Tibial artery (tissue), 4 donors: ENCODE measurements at regions not wholly inside any gene's neighbourhood (a gene's known extent, or its start where the extent isn't known, plus 50 kb on each side); places are given as distances from the start of the nearest gene placed in this dataset.
"Not testable (repeated sequence)": the region's sequence is repeated elsewhere in the genome, so short reads cannot be mapped to it uniquely, and the experiment has no call there.

Experiments used
- DNase-seq, 2 donors: peaks; one replicate each; pipeline ENCODE4 v3.0.0-alpha.2; 2019
- H3K27ac ChIP-seq, 2 donors: fragments of 200-600 bp; sonication (generic) in 1 of 2; 1 replicate in 1 of 2; 2 replicates in 1 of 2; pipeline ENCODE4 v1.5.1; 2018 to 2019; ENCODE audit warnings: mild to moderate bottlenecking in 1 of 2
- H3K27me3 ChIP-seq, 2 donors: fragments of 200-600 bp; sonication (generic) in 1 of 2; one replicate each; pipeline versions ENCODE4 v1.5.1 to v1.6.0; 2016 to 2019
- H3K36me3 ChIP-seq, 3 donors: fragments of 200-600 bp; sonication (generic) in 2 of 3; one replicate each; pipeline ENCODE4 v1.5.1; 2016 to 2019; ENCODE audit warnings: mild to moderate bottlenecking in 2 of 3
- H3K4me1 ChIP-seq, 4 donors: fragments of 200-600 bp; sonication (generic) in 2 of 4; 1 replicate in 3 of 4; 2 replicates in 1 of 4; pipeline ENCODE4 v1.5.1; 2016 to 2019
- H3K4me3 ChIP-seq, 2 donors: fragments of 200-600 bp; sonication (generic) in 1 of 2; 1 replicate in 1 of 2; 2 replicates in 1 of 2; pipeline ENCODE4 v1.5.1; 2018 to 2019; ENCODE audit warnings: mild to moderate bottlenecking in 2 of 2
- H3K9me3 ChIP-seq, 3 donors: fragments of 200-600 bp; sonication (generic) in 1 of 3; one replicate each; pipeline ENCODE4 v1.5.1; 2016 to 2019
- intact Hi-C: fragments of 100-400 bp; cut with DNase I; formaldehyde crosslinking; loops from one replicate; pipeline ENCODE4 v1.15.0; 2023; ENCODE audit warnings: low total_unique reads

- intact Hi-C loops, H3K9me3 ChIP-seq, H3K36me3 ChIP-seq, H3K27ac ChIP-seq, H3K4me1 ChIP-seq, DNase-seq, H3K4me3 ChIP-seq, H3K27me3 ChIP-seq: not testable (repeated sequence)
Observed at GRCh38 chr2:109976319-109976718, 77.8 kb downstream of the LIMS3 start.

DNA sequence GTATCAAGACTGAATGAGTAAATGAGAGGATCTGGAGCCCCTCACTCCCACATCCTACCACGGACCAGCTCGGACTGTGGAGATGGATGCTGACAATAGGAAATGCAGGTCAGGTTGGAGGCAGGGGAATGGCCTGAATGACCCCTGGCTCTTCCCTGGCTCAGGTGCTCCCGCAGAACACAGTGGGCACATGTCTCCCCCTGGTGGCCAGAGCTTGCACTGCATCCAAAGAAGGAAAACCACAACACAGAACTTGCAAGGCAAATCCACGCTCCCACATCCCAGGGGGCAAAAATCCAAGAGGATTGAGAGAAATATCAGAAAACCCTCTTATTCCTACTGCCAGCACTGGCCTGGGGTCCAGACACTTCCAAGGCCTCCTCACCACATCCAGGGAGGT is 82.3 kb downstream of the LIMS3 start:
- H3K4me3 ChIP-seq, H3K27me3 ChIP-seq, H3K4me1 ChIP-seq, H3K27ac ChIP-seq, H3K9me3 ChIP-seq, intact Hi-C loops, DNase-seq, H3K36me3 ChIP-seq: not testable (repeated sequence)

GRCh38 chr2:109986389-109987088 is 88.1 kb downstream of the LIMS3 start:
- H3K4me1 ChIP-seq, DNase-seq, H3K27ac ChIP-seq, H3K4me3 ChIP-seq, H3K27me3 ChIP-seq, H3K36me3 ChIP-seq, intact Hi-C loops, H3K9me3 ChIP-seq: not testable (repeated sequence)

GRCh38 chr2:109987089-109987420 is 88.6 kb downstream of the LIMS3 start:
- H3K27me3 ChIP-seq, H3K4me3 ChIP-seq, H3K27ac ChIP-seq, H3K9me3 ChIP-seq, H3K36me3 ChIP-seq, DNase-seq, H3K4me1 ChIP-seq, intact Hi-C loops: not testable (repeated sequence)

GRCh38 chr2:109987458-109988345 is 89.2 kb downstream of the LIMS3 start:
- H3K36me3 ChIP-seq, H3K27ac ChIP-seq, intact Hi-C loops, H3K27me3 ChIP-seq, H3K9me3 ChIP-seq, DNase-seq, H3K4me1 ChIP-seq, H3K4me3 ChIP-seq: not testable (repeated sequence)

GRCh38 chr2:109999395-109999794 is 100.9 kb downstream of the LIMS3 start:
- H3K27ac ChIP-seq, H3K27me3 ChIP-seq, H3K9me3 ChIP-seq, H3K4me3 ChIP-seq, H3K4me1 ChIP-seq, DNase-seq, intact Hi-C loops, H3K36me3 ChIP-seq: not testable (repeated sequence)

GRCh38 chr2:110002502-110002901 is 104.0 kb downstream of the LIMS3 start:
- H3K27me3 ChIP-seq, H3K36me3 ChIP-seq, H3K9me3 ChIP-seq, H3K27ac ChIP-seq, H3K4me1 ChIP-seq, H3K4me3 ChIP-seq, DNase-seq, intact Hi-C loops: not testable (repeated sequence)

- H3K4me1 ChIP-seq, H3K36me3 ChIP-seq, H3K9me3 ChIP-seq, H3K27me3 ChIP-seq, H3K27ac ChIP-seq, H3K4me3 ChIP-seq, intact Hi-C loops, DNase-seq: not testable (repeated sequence)
Observed at GRCh38 chr2:110013388-110013787, 102.2 kb downstream of the MALL start.

DNA sequence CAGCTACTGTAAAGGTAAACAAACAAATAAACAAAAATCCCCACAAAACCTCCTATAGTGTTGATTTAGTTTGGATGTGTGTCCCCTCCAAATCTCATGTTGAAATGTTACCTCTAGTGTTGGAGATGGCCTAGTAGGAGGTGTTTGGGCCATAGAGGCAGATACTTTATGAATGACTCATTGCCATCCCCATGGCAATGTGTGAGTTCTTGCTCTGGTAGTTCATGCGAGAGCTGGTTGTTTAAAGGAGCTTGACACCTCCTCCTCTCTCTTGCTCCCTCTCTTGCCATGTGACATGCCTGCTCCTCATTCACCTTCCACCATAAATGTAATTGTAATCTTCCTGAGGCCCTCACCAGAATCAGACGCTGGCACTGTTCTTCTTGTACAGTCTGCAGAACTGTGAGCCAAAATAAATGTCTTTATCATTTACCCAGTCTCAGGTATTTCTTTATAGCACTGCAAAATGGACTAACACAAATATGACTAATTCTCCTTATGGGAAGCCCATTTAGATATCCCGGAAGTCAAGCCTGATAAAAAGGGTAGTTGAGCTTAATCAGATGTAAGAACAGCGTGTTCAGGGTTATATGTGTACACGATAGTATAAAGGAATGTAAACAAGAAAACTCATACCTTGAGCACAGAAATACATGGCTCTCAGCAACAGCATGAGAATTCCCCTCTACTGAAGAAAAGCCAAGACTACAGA is 99.1 kb downstream of the MALL start:
- H3K4me1 ChIP-seq, H3K36me3 ChIP-seq, DNase-seq, intact Hi-C loops, H3K27me3 ChIP-seq, H3K9me3 ChIP-seq, H3K4me3 ChIP-seq, H3K27ac ChIP-seq: not testable (repeated sequence)

- DNase-seq, H3K4me1 ChIP-seq, H3K9me3 ChIP-seq, H3K4me3 ChIP-seq, H3K36me3 ChIP-seq, H3K27me3 ChIP-seq, H3K27ac ChIP-seq, intact Hi-C loops: not testable (repeated sequence)
Observed at GRCh38 chr2:110020269-110020668, 95.4 kb downstream of the MALL start.

GRCh38 chr2:110022278-110022677 is 93.3 kb downstream of the MALL start:
- H3K36me3 ChIP-seq, H3K4me1 ChIP-seq, H3K27me3 ChIP-seq, H3K27ac ChIP-seq, H3K9me3 ChIP-seq, intact Hi-C loops, DNase-seq, H3K4me3 ChIP-seq: not testable (repeated sequence)

DNA sequence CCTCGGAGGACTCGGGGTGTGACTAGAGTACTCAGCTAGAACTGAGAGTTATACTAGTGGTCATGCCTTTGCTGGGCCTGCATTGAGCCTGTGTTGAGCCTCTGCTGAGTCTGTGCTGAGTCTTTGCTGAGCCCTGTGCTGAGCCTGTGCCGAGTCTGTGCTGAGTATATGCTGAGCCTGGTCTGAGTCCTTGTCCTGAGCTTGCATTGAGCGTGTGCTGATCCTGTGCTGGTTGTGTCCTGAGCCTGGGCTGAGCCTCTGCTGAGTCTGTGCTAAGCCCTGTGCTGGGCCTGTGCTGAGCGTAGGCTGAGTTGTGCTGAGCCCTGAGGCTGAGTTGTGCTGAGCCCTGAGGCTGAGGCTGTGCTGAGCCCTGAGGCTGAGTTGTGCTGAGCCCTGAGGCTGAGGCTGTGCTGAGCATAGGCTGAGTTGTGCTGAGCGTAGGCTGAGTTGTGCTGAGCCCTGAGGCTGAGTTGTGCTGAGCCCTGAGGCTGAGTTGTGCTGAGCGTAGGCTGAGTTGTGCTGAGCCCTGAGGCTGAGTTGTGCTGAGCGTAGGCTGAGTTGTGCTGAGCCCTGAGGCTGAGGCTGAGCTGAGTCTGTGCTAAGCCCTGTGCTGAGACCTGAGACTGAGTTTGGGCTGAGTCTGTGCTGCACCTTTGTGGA is 89.4 kb downstream of the MALL start:
- H3K27ac ChIP-seq, H3K9me3 ChIP-seq, H3K4me1 ChIP-seq, DNase-seq, intact Hi-C loops, H3K4me3 ChIP-seq, H3K36me3 ChIP-seq, H3K27me3 ChIP-seq: not testable (repeated sequence)

DNA sequence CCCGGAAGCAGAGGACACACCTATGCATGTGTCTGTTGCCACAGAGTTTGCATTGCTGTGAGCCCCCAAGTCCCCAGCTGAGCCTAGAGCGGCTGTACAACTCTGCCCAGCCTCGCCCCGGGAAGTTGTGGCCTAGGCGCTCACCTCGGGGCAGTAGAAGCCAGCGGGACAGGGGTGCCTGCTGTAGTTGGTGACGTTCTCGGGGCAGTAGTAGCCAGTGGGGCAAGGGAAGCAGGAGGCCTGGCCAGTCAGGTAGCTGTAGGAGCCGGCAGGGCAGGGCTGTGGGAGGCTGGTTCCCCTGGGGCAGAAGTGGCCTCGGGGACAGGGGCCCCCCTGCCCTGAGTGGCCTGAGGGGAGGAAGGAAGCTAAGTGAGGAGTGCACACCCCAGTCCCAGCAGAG is 87.2 kb downstream of the MALL start:
- H3K27ac ChIP-seq, H3K4me3 ChIP-seq, intact Hi-C loops, H3K36me3 ChIP-seq, H3K9me3 ChIP-seq, H3K27me3 ChIP-seq, H3K4me1 ChIP-seq: not testable (repeated sequence)
- DNase-seq = peak in 1 of 2 donors; percentile 62

- H3K36me3 ChIP-seq, intact Hi-C loops, H3K4me1 ChIP-seq, H3K27ac ChIP-seq, H3K27me3 ChIP-seq, H3K9me3 ChIP-seq, H3K4me3 ChIP-seq, DNase-seq: not testable (repeated sequence)
Observed at GRCh38 chr2:110030894-110031293, 84.7 kb downstream of the MALL start.
